ENCODE measurements at regions not wholly inside any gene's neighbourhood (a gene's known extent, or its start where the extent isn't known, plus 50 kb on each side); places are given as distances from the start of the nearest gene placed in this dataset.

DNA sequence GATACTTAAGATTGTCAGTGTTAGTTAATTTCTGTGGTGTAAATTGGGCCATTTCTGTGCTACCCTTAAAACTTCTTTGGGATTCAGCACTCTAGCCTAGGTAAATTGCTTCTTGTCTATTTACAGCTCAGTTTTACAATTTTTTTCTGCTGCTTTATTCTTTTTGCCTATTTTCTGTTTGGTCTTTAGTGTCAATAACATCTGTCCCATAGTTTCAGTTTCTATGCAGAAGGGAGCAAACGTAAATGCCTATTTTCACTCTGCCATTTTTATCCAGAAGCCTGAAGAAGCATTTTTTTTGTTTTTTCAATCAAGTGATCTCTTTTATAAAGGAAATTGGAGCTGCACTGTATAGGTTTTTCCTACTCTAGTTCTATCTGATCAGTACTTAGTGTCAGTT is 564.9 kb upstream of the MEX3C start:
- TF ChIP-seq, protein P1, sequence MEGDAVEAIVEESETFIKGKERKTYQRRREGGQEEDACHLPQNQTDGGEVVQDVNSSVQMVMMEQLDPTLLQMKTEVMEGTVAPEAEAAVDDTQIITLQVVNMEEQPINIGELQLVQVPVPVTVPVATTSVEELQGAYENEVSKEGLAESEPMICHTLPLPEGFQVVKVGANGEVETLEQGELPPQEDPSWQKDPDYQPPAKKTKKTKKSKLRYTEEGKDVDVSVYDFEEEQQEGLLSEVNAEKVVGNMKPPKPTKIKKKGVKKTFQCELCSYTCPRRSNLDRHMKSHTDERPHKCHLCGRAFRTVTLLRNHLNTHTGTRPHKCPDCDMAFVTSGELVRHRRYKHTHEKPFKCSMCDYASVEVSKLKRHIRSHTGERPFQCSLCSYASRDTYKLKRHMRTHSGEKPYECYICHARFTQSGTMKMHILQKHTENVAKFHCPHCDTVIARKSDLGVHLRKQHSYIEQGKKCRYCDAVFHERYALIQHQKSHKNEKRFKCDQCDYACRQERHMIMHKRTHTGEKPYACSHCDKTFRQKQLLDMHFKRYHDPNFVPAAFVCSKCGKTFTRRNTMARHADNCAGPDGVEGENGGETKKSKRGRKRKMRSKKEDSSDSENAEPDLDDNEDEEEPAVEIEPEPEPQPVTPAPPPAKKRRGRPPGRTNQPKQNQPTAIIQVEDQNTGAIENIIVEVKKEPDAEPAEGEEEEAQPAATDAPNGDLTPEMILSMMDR (IDR thresholded peaks at IDR 0.05; ENCODE audit: insufficient read depth, low read length): no peak
- TF ChIP-seq GABPA (IDR thresholded peaks at IDR 0.05; ENCODE audit: low read depth) (no peak), SPI1 (IDR thresholded peaks at IDR 0.05; ENCODE audit: borderline replicate concordance, low read depth) (no peak), POLR2AphosphoS5 (IDR thresholded peaks at IDR 0.05; ENCODE audit: low read depth) (no peak)
- TF ChIP-seq, protein P2, sequence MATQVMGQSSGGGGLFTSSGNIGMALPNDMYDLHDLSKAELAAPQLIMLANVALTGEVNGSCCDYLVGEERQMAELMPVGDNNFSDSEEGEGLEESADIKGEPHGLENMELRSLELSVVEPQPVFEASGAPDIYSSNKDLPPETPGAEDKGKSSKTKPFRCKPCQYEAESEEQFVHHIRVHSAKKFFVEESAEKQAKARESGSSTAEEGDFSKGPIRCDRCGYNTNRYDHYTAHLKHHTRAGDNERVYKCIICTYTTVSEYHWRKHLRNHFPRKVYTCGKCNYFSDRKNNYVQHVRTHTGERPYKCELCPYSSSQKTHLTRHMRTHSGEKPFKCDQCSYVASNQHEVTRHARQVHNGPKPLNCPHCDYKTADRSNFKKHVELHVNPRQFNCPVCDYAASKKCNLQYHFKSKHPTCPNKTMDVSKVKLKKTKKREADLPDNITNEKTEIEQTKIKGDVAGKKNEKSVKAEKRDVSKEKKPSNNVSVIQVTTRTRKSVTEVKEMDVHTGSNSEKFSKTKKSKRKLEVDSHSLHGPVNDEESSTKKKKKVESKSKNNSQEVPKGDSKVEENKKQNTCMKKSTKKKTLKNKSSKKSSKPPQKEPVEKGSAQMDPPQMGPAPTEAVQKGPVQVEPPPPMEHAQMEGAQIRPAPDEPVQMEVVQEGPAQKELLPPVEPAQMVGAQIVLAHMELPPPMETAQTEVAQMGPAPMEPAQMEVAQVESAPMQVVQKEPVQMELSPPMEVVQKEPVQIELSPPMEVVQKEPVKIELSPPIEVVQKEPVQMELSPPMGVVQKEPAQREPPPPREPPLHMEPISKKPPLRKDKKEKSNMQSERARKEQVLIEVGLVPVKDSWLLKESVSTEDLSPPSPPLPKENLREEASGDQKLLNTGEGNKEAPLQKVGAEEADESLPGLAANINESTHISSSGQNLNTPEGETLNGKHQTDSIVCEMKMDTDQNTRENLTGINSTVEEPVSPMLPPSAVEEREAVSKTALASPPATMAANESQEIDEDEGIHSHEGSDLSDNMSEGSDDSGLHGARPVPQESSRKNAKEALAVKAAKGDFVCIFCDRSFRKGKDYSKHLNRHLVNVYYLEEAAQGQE (IDR thresholded peaks at IDR 0.05; ENCODE audit: insufficient replicate concordance, low read depth): no peak
- DNase-seq (ENCODE audit: low read depth in 1 of 2, low spot score in 1 of 2): no peak
- Histone ChIP-seq H3K27ac (replicated peaks) (no peak overlapping the region), H3K4me3 (replicated peaks; ENCODE audit: insufficient read depth, low read length) (no peak overlapping the region), H3K27me3 (ENCODE audit: insufficient read depth, poor library complexity, severe bottlenecking) (no peaks in the 10 kb centered on the region)

DNA sequence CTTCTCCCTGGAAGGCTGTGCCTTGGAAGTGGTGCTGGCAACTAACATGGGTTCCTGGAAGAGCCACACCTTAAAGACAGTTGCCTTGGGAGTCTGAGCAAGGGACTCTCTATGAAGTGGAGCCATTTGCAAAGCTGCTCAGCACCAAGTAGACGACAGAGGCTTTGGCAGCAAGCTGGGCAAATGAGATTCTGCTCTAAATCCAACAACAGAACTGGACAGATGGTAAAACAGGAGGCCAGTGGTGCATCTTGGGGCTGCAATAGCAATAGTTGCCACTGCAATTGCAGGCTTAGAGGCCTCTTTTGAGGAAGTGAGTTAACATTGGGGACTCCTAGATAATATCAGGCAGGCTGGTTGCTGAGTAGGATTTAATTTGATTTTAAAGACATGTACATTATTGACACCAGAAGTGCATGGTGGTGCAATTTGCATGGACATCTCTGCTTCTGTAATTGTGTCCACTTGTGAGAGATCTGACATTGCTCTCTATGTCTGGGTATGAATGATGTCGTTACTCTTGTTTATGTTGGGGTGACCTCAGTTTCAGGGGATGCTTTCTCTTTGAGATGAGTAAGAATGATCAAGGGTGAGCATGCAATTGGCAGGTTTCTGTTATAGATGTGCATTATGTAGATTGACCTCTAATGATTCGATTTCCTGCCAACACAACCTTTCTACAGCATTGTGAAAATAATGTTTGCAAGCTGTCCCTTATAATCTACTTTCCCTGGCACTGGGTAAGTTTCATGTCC is 568.3 kb upstream of the MEX3C start:
- peak; percentile 27; the same call in 1 of the 2 replicates for TF ChIP-seq SPI1 (IDR thresholded peaks at IDR 0.05; ENCODE audit: borderline replicate concordance, low read depth)
- TF ChIP-seq, protein P2 (IDR thresholded peaks at IDR 0.05; ENCODE audit: insufficient replicate concordance, low read depth): no peak
- no peak overlapping the region for H3K4me3 ChIP-seq (replicated peaks; ENCODE audit: insufficient read depth, low read length)

DNA sequence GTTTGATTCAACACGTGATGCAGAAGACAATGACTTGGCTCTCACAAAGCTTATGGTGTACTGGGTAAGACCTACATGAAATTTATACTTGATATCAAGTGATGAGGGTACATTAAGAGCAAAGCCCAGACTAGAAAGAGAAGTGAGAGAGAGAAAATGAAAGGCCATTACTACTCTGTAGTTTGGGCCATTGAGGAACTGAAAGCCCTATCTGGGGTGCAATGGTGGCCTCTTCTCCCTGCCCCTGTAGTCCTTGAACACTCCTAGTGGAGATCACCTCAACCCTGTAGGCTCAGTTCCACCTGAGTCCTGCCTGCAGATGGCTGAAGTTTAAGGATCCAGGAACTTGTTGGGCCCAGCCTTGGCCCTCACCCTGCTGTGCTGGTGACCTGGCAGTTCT is 569.8 kb upstream of the MEX3C start:
- TF ChIP-seq POLR2AphosphoS5 (IDR thresholded peaks at IDR 0.05; ENCODE audit: low read depth): no peak
- TF ChIP-seq, protein P1 (IDR thresholded peaks at IDR 0.05; ENCODE audit: insufficient read depth, low read length): no peak
- TF ChIP-seq SPI1 (IDR thresholded peaks at IDR 0.05; ENCODE audit: borderline replicate concordance, low read depth): no peak
- Histone ChIP-seq H3K27me3 (ENCODE audit: insufficient read depth, poor library complexity, severe bottlenecking) (no peaks in the 10 kb centered on the region), H3K27ac (replicated peaks) (no peak overlapping the region), H3K4me3 (replicated peaks; ENCODE audit: insufficient read depth, low read length) (no peak overlapping the region)
- DNase-seq (ENCODE audit: low read depth in 1 of 2, low spot score in 1 of 2): no peak

More for the DNA sequence above, 568.3 kb upstream of the MEX3C start:
- Histone ChIP-seq H3K27me3 (ENCODE audit: insufficient read depth, poor library complexity, severe bottlenecking) (no peaks in the 10 kb centered on the region), H3K27ac (replicated peaks) (no peak overlapping the region)
- no peak for DNase-seq (ENCODE audit: low read depth in 1 of 2, low spot score in 1 of 2)

DNA sequence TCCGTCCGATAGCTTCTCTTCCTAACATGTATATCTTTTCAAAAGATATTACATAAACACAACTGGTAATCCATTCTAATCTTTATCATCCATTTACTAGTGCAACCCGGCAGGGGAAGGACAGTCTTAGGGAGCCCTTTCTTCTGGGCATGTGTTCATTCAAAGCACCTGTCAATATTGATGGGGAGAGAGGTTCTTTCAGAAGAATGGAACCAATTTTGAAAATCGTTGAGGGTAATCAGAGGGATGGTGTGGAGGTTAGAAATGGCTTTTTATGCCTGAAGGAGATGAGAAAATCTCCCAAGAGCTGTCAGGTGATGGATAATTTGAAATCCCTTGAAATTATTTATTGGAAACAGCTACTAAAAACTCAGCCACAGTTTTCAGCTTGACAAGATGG is 561.9 kb upstream of the DCC start:
- H3K27ac ChIP-seq (replicated peaks): no peak overlapping the region
- H3K4me3 ChIP-seq (replicated peaks; ENCODE audit: insufficient read depth, low read length): no peak overlapping the region
- peaks cover 3% of the 10 kb centered on the region for H3K27me3 ChIP-seq (ENCODE audit: insufficient read depth, poor library complexity, severe bottlenecking)
- no peak for DNase-seq (ENCODE audit: low read depth in 1 of 2, low spot score in 1 of 2)
- TF ChIP-seq, protein P1 (IDR thresholded peaks at IDR 0.05; ENCODE audit: insufficient read depth, low read length): no peak
- no peak for TF ChIP-seq POLR2AphosphoS5 (IDR thresholded peaks at IDR 0.05; ENCODE audit: low read depth)
- TF ChIP-seq, protein P2 (IDR thresholded peaks at IDR 0.05; ENCODE audit: insufficient replicate concordance, low read depth): no peak
- TF ChIP-seq GABPA (IDR thresholded peaks at IDR 0.05; ENCODE audit: low read depth): no peak
- TF ChIP-seq SPI1 (IDR thresholded peaks at IDR 0.05; ENCODE audit: borderline replicate concordance, low read depth): no peak

Data from HL-60 (cell line).